GM12878 (cell line): ENCODE measurements at regions not wholly inside any gene's neighbourhood (a gene's known extent, or its start where the extent isn't known, plus 50 kb on each side); places are given as distances from the start of the nearest gene placed in this dataset.

Source experiments
- ASH2L ChIP-seq: fragments of 300-600, 200-600 bp; sonication (generic); IDR thresholded peaks from 2 replicates; pipeline ENCODE4 v1.6.1; 2017; ENCODE audit warnings: low read depth, mild to moderate bottlenecking, borderline replicate concordance
- BCLAF1 ChIP-seq: fragments of 450-650 bp; IDR thresholded peaks from 2 replicates; pipeline ENCODE4 v1.6.1; 2017; ENCODE audit warnings: antibody characterized with exemption, mild to moderate bottlenecking, moderate library complexity
- BMI1 ChIP-seq: fragments of 450-650 bp; IDR thresholded peaks from 2 replicates; pipeline ENCODE4 v1.6.1; 2016; ENCODE audit warnings: mild to moderate bottlenecking, moderate library complexity, borderline replicate concordance
- CBFB ChIP-seq: IDR thresholded peaks from 2 replicates; pipeline ENCODE4 v1.6.1; 2016; ENCODE audit warnings: antibody characterized with exemption, low read depth
- ETV6 ChIP-seq, 2 experiments: fragments of 450-650 bp in 1 of 2; IDR thresholded peaks in 1 of 2; conservative IDR thresholded peaks in 1 of 2; 2 replicates each; pipeline ENCODE4 v1.6.1; 2014; ENCODE audit warnings: antibody characterized with exemption in 1 of 2, borderline replicate concordance in 1 of 2, low read depth in 1 of 2, mild to moderate bottlenecking in 1 of 2, moderate library complexity in 1 of 2
- FOS ChIP-seq: IDR thresholded peaks from 3 replicates; pipeline ENCODE4 v1.6.1; 2011; ENCODE audit warnings: borderline replicate concordance; ENCODE audit not compliant: insufficient read length; ENCODE audit errors: extremely low read depth
- NFXL1 ChIP-seq: fragments of 450-650 bp; IDR thresholded peaks from 2 replicates; pipeline ENCODE4 v1.6.1; 2017; ENCODE audit warnings: antibody characterized with exemption, mild to moderate bottlenecking, borderline replicate concordance
- NR2C2 ChIP-seq: IDR thresholded peaks from 2 replicates; pipeline ENCODE4 v1.6.1; 2011; ENCODE audit warnings: borderline replicate concordance, low read depth; ENCODE audit not compliant: control insufficient read depth, insufficient read length
- PKNOX1 ChIP-seq: fragments of 450-650 bp; IDR thresholded peaks from 2 replicates; pipeline ENCODE4 v1.6.1; 2016; ENCODE audit warnings: mild to moderate bottlenecking
- RELA ChIP-seq: fragments of 450-650 bp; IDR thresholded peaks from 2 replicates; pipeline ENCODE4 v1.8.0; 2014; ENCODE audit warnings: borderline replicate concordance; ENCODE audit not compliant: partially characterized antibody
- SPI1 ChIP-seq: IDR thresholded peaks from 2 replicates; pipeline ENCODE4 v1.6.1; 2011; ENCODE audit warnings: low read depth, mild to moderate bottlenecking, low read length, moderate library complexity, borderline replicate concordance; ENCODE audit not compliant: insufficient read depth
- SRF ChIP-seq, 2 experiments: IDR thresholded peaks; 2 replicates each; pipeline ENCODE4 v1.6.1; 2011; ENCODE audit warnings: low read depth in 2 of 2, low read length in 2 of 2, mild to moderate bottlenecking in 1 of 2, moderate library complexity in 1 of 2
- TAF1 ChIP-seq: IDR thresholded peaks from 2 replicates; pipeline ENCODE4 v1.6.1; 2011; ENCODE audit warnings: mild to moderate bottlenecking, low read depth, low read length, borderline replicate concordance
- USF2 ChIP-seq: IDR thresholded peaks from 2 replicates; pipeline ENCODE4 v1.6.1; 2011; ENCODE audit warnings: low read depth, low read length, improper control_type of control experiment, borderline replicate concordance
- ZBTB40 ChIP-seq: fragments of 450-650 bp; IDR thresholded peaks from 2 replicates; pipeline ENCODE4 v1.6.1; 2016; ENCODE audit warnings: mild to moderate bottlenecking, moderate library complexity, borderline replicate concordance
- ZNF592 ChIP-seq: fragments of 450-650 bp; IDR thresholded peaks from 2 replicates; pipeline ENCODE4 v1.6.1; 2017; ENCODE audit warnings: mild to moderate bottlenecking, moderate library complexity

GRCh38 chr13:50731400-50731799, 112.1 kb downstream of the DLEU7 start (continued):
- peak; percentile 15; the same call in 1 of the 2 replicates for TF ChIP-seq ZBTB40
- TF ChIP-seq SPI1, result peak; percentile 14; the same call in 1 of the 2 replicates
- TF ChIP-seq PKNOX1, result no peak
- TF ChIP-seq NR2C2, result no peak
- TF ChIP-seq ETV6 (conservative IDR thresholded peaks at IDR 0.05 in 1 of 2, IDR thresholded peaks at IDR 0.05 in 1 of 2; ENCODE audit: borderline replicate concordance in 1 of 2, low read depth in 1 of 2), result no peak
- TF ChIP-seq USF2, result no peak
- TF ChIP-seq RELA, result no peak
- TF ChIP-seq ASH2L, result 0 out of 2 replicates have a peak, but pooled peaks have one; percentile 50
- TF ChIP-seq FOS, result no peak
- TF ChIP-seq NFXL1, result no peak
- TF ChIP-seq CBFB, result no peak
- no peak for TF ChIP-seq ZNF592
- TF ChIP-seq BCLAF1, result no peak
- no peak for TF ChIP-seq TAF1
- no peak for TF ChIP-seq SRF (IDR thresholded peaks at IDR 0.05; ENCODE audit: low read depth in 2 of 2, low read length in 2 of 2)
- TF ChIP-seq BMI1, result peak; percentile 59
